ENCODE measurements at regions not wholly inside any gene's neighbourhood (a gene's known extent, or its start where the extent isn't known, plus 50 kb on each side); places are given as distances from the start of the nearest gene placed in this dataset.

- TF ChIP-seq CTCF (IDR thresholded peaks at IDR 0.05; ENCODE audit: low read depth, low read length, poor library complexity, severe bottlenecking) (no peak), EZH2phosphoT487 (IDR thresholded peaks at IDR 0.05; ENCODE audit: borderline replicate concordance, low read length) (no peak)
Measured at GRCh38 chr13:106343836-106344235, 191.6 kb downstream of the EFNB2 start.
